GM18520 (cell line): ENCODE measurements at regions not wholly inside any gene's neighbourhood (a gene's known extent, or its start where the extent isn't known, plus 50 kb on each side); places are given as distances from the start of the nearest gene placed in this dataset.
"Not testable (repeated sequence)": the region's sequence is repeated elsewhere in the genome, so short reads cannot be mapped to it uniquely, and the experiment has no call there.

ENCODE experiments used
- ATAC-seq: cut with Tn5 transposase; IDR thresholded peaks from one replicate; pipeline ENCODE4 v1.9.1; 2021; ENCODE audit not compliant: unreplicated experiment

- ATAC-seq = no peak
Measured at GRCh38 chr2:234375176-234375880, 121.6 kb downstream of the ARL4C start.

DNA sequence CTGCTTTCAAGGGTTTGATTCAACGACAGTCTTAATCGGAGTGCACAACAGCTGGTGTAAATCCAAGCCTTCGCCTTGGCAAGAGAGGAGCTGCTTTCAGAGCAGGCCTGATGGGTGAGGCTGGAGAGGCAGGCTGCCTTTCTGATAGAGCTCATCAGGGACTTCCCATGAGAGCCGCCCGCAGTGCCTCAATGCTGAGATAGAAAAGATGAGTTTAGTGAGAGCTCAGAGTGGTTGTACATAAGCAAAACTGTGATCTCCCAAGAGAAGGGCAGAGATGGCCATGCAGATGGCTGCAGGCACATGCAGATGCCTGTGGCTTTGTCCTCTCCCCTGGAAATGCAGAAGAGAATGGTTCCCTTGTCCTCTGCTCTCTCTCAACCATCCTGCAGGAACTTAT lies 122.1 kb downstream of the ARL4C start:
- no peak for ATAC-seq

- ATAC-seq = no peak
Measured at GRCh38 chr2:234374150-234374508, 122.8 kb downstream of the ARL4C start.

DNA sequence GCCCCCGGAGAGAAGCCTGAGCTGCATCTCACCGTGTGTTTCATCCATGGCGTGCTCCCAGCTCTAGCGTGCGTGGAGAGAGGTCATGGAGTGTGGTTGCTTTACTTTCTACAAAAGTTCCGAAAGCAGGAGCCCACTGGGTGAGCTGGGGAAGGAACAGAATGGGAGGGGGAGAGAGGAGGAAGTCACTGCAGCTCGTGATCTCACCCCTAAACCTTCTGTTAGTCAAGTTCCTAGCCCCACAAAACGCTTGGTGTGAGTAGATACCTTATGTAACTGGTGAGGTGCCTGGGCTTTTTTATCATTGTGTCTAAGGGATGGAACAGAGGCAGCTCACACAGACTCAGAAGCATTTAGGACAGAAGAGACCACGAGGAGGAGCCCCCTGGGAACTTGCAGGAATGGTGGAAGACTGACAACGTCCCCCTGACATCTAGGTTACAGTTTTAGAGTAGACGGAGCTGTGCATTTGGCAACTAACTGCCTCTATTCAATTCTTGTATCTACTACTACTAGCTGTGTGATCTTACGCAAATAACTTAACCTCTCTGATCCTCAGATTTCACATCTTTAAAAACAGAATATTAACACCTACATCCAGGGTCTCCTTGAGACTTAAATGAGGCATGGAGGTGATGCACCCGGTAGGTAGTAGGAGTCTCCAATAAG lies 123.3 kb downstream of the ARL4C start:
- ATAC-seq = no peak

- ATAC-seq = no peak
Measured at GRCh38 chr2:234373060-234373459, 123.8 kb downstream of the ARL4C start.

- ATAC-seq = no peak
Measured at GRCh38 chr2:234372506-234372905, 124.4 kb downstream of the ARL4C start.

- ATAC-seq = no peak
Measured at GRCh38 chr2:234368861-234369261, 128.0 kb downstream of the ARL4C start.

DNA sequence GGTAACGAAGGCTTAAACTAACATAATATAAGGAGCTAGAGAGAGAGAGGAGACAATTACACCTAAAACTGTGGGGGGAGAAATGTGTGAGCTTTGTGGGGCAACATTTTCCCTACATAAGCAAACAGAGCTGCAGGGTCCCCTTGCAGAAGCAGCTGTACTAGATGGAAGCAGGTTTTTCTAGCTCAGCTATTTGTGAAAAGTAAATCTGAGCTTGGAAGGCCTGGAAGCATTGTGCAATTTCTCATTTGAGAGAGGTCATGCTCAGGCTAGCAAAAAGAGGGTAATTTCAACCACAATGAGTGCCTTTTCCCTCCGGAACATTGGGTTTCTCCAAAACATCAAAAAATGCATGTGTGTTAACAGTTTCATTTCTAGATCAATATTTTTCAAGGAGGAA lies 130.0 kb downstream of the ARL4C start:
- ATAC-seq = no peak

- ATAC-seq = no peak
Measured at GRCh38 chr2:234364661-234365060, 132.2 kb downstream of the ARL4C start.

DNA sequence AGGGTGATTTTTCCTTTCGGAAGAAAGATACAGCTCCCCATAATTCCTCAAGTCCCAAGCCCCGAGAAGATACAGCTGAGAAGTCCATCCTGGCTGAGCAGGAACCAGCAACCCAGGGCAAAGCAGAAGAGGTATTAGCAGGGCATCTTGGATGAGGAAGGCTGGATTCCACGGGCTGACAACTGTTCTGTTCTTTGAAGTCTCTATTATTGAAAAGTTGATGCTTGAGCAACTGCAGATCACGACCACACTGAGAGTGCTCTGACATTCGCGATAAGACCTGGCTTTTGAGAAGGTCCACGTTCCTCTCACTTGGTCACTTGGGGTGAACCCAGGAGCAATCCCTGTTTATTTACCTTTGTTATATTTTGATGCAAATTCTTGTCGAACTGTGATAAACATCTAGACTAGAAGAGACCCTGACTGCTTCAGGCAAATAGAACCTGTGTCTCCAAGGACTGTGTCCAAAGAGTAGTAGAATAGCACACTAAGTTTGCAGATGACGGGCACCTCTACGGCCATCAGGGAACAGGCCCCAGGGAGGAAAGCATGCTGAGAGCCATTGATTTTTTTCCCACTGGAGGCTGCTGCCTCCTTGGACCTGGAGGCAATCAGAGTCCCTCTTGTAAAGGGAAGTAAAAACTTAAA lies 133.1 kb downstream of the ARL4C start:
- ATAC-seq = no peak

- ATAC-seq = no peak
Measured at GRCh38 chr2:234363011-234363487, 133.8 kb downstream of the ARL4C start.

- not testable (repeated sequence) for ATAC-seq
Measured at GRCh38 chr2:234360313-234360975, 136.4 kb downstream of the ARL4C start.

- ATAC-seq = no peak
Measured at GRCh38 chr2:234357666-234358065, 139.2 kb downstream of the ARL4C start.

DNA sequence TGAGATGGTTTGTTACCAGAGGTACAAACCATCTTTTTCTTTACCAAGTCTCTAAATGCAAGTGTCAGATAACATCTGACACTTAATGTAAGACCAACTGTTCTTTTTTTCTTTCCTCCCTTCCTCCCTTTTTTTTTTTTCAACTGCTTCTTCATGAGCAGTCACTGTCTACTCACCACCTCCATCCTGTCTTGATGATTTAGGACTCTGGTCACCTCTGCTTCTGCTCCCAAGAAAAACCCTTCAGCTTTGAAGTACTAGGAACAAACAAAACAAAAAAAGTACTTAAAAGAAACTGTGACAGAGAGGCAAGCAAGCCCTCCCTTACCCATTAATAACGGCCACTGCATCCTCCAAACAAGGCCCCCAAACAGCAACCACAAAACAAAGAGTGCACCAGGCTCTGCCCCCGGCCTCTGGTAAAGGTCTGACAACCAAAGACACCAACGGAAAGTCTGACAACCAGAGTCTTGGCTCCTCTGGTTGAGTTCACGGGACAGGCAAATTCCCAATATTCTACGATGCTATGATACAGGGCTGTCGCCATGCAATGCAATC lies 141.0 kb downstream of the ARL4C start:
- no peak for ATAC-seq

- no peak for ATAC-seq
Measured at GRCh38 chr2:234355021-234355720, 141.7 kb downstream of the ARL4C start.

DNA sequence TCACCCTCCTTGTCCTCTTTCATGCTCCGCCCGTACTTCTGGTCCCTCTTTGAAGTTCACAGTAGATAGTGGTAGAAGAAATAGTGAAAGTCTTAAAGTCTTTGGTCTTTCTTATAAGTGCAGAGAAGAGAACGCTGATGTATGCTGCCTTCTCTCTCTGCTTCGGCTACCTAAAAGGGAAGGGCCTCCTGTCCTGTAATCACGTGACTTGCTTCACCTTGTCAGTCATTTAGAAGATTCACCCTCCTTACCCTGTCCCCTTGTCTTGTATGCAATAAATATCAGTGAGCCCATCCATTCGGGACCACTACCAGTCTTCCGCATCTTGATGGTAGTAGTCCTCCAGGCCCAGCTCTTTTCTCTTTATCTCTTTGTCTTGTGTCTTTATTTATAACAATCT lies 144.6 kb downstream of the ARL4C start:
- ATAC-seq = no peak

GRCh38 chr2:234351866-234352265 lies 145.0 kb downstream of the ARL4C start:
- ATAC-seq = not testable (repeated sequence)

DNA sequence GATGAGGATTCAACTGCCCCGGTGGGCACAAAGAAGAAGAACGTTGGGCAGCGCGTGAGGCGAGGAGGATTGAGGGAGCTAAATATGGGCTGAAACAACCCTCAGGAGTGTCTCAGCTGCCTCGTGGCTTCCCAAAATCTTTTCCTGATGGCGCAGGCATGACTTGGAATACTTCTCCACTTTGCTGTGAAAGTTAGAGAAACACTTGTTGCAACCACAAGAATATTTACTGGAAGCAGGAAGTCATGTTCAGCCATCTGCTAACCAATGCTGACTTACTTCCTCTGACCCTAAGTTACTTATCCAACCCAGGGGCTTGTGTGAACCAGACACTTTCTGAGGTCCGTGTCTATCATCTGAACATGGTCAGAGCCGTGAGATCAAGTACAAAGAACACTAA lies 148.8 kb downstream of the ARL4C start:
- no peak for ATAC-seq

DNA sequence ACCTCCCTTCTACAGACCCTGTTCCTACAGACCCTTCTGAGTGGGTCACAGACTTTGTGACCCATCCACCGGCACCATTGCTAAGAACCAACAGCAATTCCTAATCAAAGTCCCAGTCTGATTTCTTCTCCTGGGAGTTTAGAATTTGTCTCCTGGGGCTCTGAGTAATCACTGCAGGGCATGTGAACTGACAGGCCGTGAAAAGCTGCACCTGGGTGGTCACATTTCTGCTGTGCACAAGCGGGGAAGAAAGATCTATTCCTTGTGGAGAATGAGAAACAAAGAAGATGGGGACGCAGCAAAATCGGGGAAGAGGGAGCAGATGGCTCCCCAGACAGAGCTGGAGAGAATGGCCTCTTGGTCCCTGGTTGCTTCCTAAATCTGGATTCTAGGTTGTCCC lies 151.0 kb downstream of the ARL4C start:
- no peak for ATAC-seq

GRCh38 chr2:234344012-234344411 lies 152.9 kb downstream of the ARL4C start:
- no peak for ATAC-seq

- no peak for ATAC-seq
Measured at GRCh38 chr2:234343372-234343771, 153.5 kb downstream of the ARL4C start.
